H1 (cell line): ENCODE measurements at regions not wholly inside any gene's neighbourhood (a gene's known extent, or its start where the extent isn't known, plus 50 kb on each side); places are given as distances from the start of the nearest gene placed in this dataset.
"Not testable (repeated sequence)": the region's sequence is repeated elsewhere in the genome, so short reads cannot be mapped to it uniquely, and the experiment has no call there.

ENCODE experiments used
- CTCF ChIA-PET: fragments of 300-600 bp; sonication (Branson Sonifier 250); formaldehyde crosslinking; loops from one replicate; lab custom pipeline; 2021; ENCODE audit not compliant: partially characterized antibody; lab: Charles Lee
- POLR2A ChIA-PET: fragments of 300-600 bp; sonication (Branson Sonifier 250); formaldehyde crosslinking; loops from one replicate; lab custom pipeline; 2021; ENCODE audit warnings: inconsistent platforms; ENCODE audit not compliant: partially characterized antibody; lab: Charles Lee
- DNase-seq, 2 experiments: peaks; one replicate each; pipeline versions ENCODE4 v3.0.0 to v3.0.0-alpha.2; 2010 to 2022; ENCODE audit warnings: low spot score in 2 of 2, low read depth in 1 of 2, mixed read lengths in 1 of 2
- FAIRE-seq: peaks from 2 replicates; lab custom pipeline; 2011; peaks lifted over from hg19 to GRCh38; lab: Jason Lieb, UNC
- H2AFZ ChIP-seq: 2 replicates; pipeline ENCODE4 v1.8.1; 2012; ENCODE audit warnings: low read length, inconsistent platforms
- H2AK5ac ChIP-seq: 2 replicates; pipeline ENCODE4 v1.6.1; 2013; ENCODE audit warnings: low read depth, low read length
- H2BK120ac ChIP-seq: replicated peaks from 2 replicates; pipeline ENCODE3; 2013; ENCODE audit warnings: low read depth, low read length, inconsistent platforms
- H2BK12ac ChIP-seq: 2 replicates; pipeline ENCODE4 v1.6.1; 2013; ENCODE audit warnings: low read depth, low read length
- H2BK15ac ChIP-seq: 2 replicates; pipeline ENCODE4 v1.6.1; 2013; ENCODE audit warnings: low read length
- H2BK20ac ChIP-seq: 2 replicates; pipeline ENCODE4 v1.6.1; 2013; ENCODE audit warnings: low read length
- H2BK5ac ChIP-seq: 2 replicates; pipeline ENCODE4 v1.6.1; 2013; ENCODE audit warnings: low read depth, low read length
- H3K14ac ChIP-seq: 2 replicates; pipeline ENCODE4 v1.6.1; 2013; ENCODE audit warnings: inconsistent platforms; ENCODE audit not compliant: insufficient read length
- H3K18ac ChIP-seq: 2 replicates; pipeline ENCODE4 v1.6.1; 2013; ENCODE audit warnings: low read length; ENCODE audit errors: extremely low read depth
- H3K23ac ChIP-seq: 2 replicates; pipeline ENCODE4 v1.6.1; 2013; ENCODE audit warnings: inconsistent platforms; ENCODE audit not compliant: insufficient read length
- H3K23me2 ChIP-seq: 2 replicates; pipeline ENCODE4 v1.6.1; 2013; ENCODE audit warnings: low read depth, low read length
- H3K27ac ChIP-seq: 2 replicates; pipeline ENCODE4 v1.6.1; 2011; ENCODE audit warnings: low read depth, low read length, inconsistent platforms
- H3K27me3 ChIP-seq, 4 experiments: replicated peaks in 1 of 4; 1 replicate in 1 of 4; 2 replicates in 3 of 4; pipeline versions ENCODE4 v1.6.1 to v1.8.1; 2011 to 2013; ENCODE audit warnings: low read length in 3 of 4, mild to moderate bottlenecking in 3 of 4, inconsistent platforms in 2 of 4, mixed read lengths in 2 of 4, moderate library complexity in 1 of 4; ENCODE audit not compliant: control insufficient read depth in 3 of 4, insufficient read depth in 3 of 4; ENCODE audit errors: extremely low read depth in 1 of 4
- H3K36me3 ChIP-seq, 4 experiments: 2 replicates each; pipeline versions ENCODE4 v1.6.1 to v1.8.1; 2011 to 2013; ENCODE audit warnings: mild to moderate bottlenecking in 4 of 4, low read length in 3 of 4, moderate library complexity in 2 of 4, control low read depth in 1 of 4, inconsistent platforms in 1 of 4; ENCODE audit not compliant: insufficient read depth in 4 of 4, control insufficient read depth in 2 of 4
- H3K4ac ChIP-seq: replicated peaks from 2 replicates; pipeline ENCODE3; 2013; ENCODE audit warnings: low read length, low read depth, mixed read lengths, inconsistent platforms; ENCODE audit not compliant: insufficient read length
- H3K4me1 ChIP-seq, 4 experiments: replicated peaks in 1 of 4; 1 replicate in 1 of 4; 2 replicates in 3 of 4; pipeline versions ENCODE4 v1.6.1 to v1.8.1; 2011 to 2013; ENCODE audit warnings: low read length in 3 of 4, inconsistent platforms in 2 of 4, mixed read lengths in 1 of 4; ENCODE audit not compliant: insufficient read depth in 4 of 4, control insufficient read depth in 3 of 4
- H3K4me2 ChIP-seq, 2 experiments: 2 replicates each; pipeline versions ENCODE4 v1.6.1 to v1.8.1; 2011 to 2013; ENCODE audit warnings: low read depth in 2 of 2, low read length in 2 of 2, control low read depth in 1 of 2, inconsistent platforms in 1 of 2, mild to moderate bottlenecking in 1 of 2; ENCODE audit not compliant: insufficient read depth in 1 of 2
- H3K4me3 ChIP-seq, 4 experiments: fragments of 200-600, 300-600 bp in 1 of 4; sonication (generic), shearing (Covaris generic), sonication (Bioruptor Twin) in 1 of 4; 2 replicates each; pipeline versions ENCODE4 v1.5.1 to v1.8.1; 2011 to 2016; ENCODE audit warnings: low read length in 4 of 4, low read depth in 3 of 4, control low read depth in 2 of 4, inconsistent platforms in 2 of 4, mild to moderate bottlenecking in 2 of 4, mixed read lengths in 1 of 4, moderate library complexity in 1 of 4; ENCODE audit not compliant: insufficient read depth in 2 of 4; ENCODE audit errors: extremely low read depth in 1 of 4
- H3K56ac ChIP-seq: replicated peaks from 2 replicates; pipeline ENCODE3; 2013; ENCODE audit warnings: low read depth, mild to moderate bottlenecking, mixed read lengths, low read length, inconsistent platforms; ENCODE audit not compliant: insufficient read length
- H3K79me1 ChIP-seq: 2 replicates; pipeline ENCODE4 v1.6.1; 2013; ENCODE audit warnings: low read depth, low read length, control low read depth
- H3K79me2 ChIP-seq, 2 experiments: 2 replicates each; pipeline versions ENCODE4 v1.6.1 to v1.8.1; 2012 to 2013; ENCODE audit warnings: low read length in 2 of 2, mild to moderate bottlenecking in 2 of 2, inconsistent platforms in 1 of 2; ENCODE audit not compliant: insufficient read depth in 2 of 2, control insufficient read depth in 1 of 2
- H3K9ac ChIP-seq, 4 experiments: replicated peaks in 1 of 4; 1 replicate in 1 of 4; 2 replicates in 3 of 4; pipeline versions ENCODE4 v1.6.1 to v1.8.1; 2011 to 2013; ENCODE audit warnings: low read depth in 3 of 4, low read length in 3 of 4, control low read depth in 2 of 4, mild to moderate bottlenecking in 2 of 4, moderate library complexity in 2 of 4, inconsistent platforms in 1 of 4; ENCODE audit errors: extremely low read depth in 1 of 4
- H3K9me3 ChIP-seq, 2 experiments: 2 replicates each; pipeline versions ENCODE4 v1.6.1 to v1.8.1; 2012 to 2013; ENCODE audit warnings: mild to moderate bottlenecking in 2 of 2, moderate library complexity in 2 of 2, control low read depth in 1 of 2, inconsistent platforms in 1 of 2, low read depth in 1 of 2, low read length in 1 of 2, mixed read lengths in 1 of 2; ENCODE audit not compliant: insufficient read depth in 2 of 2
- H4K20me1 ChIP-seq, 2 experiments: replicated peaks in 1 of 2; 2 replicates each; pipeline versions ENCODE3 to v1.8.1; 2011 to 2013; ENCODE audit warnings: inconsistent platforms in 2 of 2, low read length in 2 of 2, mild to moderate bottlenecking in 1 of 2; ENCODE audit not compliant: insufficient read depth in 2 of 2, control insufficient read depth in 1 of 2
- H4K5ac ChIP-seq: 2 replicates; pipeline ENCODE4 v1.6.1; 2013; ENCODE audit warnings: low read length, low read depth, mixed read lengths, inconsistent platforms; ENCODE audit not compliant: insufficient read length
- H4K8ac ChIP-seq: 2 replicates; pipeline ENCODE4 v1.8.0; 2013; ENCODE audit warnings: mild to moderate bottlenecking, moderate library complexity, low read length, inconsistent platforms; ENCODE audit not compliant: insufficient read depth; ENCODE audit errors: extremely low read depth
- H4K91ac ChIP-seq: replicated peaks from 2 replicates; pipeline ENCODE3; 2013; ENCODE audit warnings: low read length, mixed read lengths, inconsistent platforms; ENCODE audit not compliant: insufficient read length
- WGBS, 2 experiments: shearing (Covaris generic) in 1 of 2; methylation state at CpG; one replicate each; pipeline versions ENCODE4 v1.1.6 to v1.1.7; 2013 to 2015; ENCODE audit warnings: low lambda C conversion rate in 2 of 2, mixed read lengths in 2 of 2, inconsistent platforms in 1 of 2, low coverage in 1 of 2, missing lambda C conversion rate in 1 of 2; ENCODE audit not compliant: insufficient replicate concordance in 2 of 2, insufficient coverage in 1 of 2, insufficient read length in 1 of 2; ENCODE audit errors: extremely low coverage in 1 of 2, missing lambda C conversion rate in 1 of 2; 5-methylcytosine and 5-hydroxymethylcytosine counted together

DNA sequence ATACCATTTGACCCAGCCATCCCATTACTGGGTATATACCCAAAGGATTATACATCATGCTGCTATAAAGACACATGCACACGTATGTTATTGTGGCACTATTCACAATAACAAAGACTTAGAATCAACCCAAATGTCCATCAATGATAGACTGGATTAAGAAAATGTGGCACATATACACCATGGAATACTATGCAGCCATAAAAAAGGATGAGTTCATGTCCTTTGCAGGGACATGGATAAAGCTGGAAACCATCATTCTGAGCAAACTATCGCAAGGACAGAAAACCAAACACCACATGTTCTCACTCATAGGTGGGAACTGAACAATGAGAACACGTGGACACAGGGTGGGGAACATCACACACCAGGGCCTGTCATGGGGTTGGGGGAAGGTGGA is 237.6 kb upstream of the KRR1 start:
- H2BK120ac ChIP-seq, H3K56ac ChIP-seq, H4K8ac ChIP-seq, H3K4me3 ChIP-seq, H3K27me3 ChIP-seq, H2BK20ac ChIP-seq, DNase-seq, CTCF ChIA-PET, H3K23me2 ChIP-seq, POLR2A ChIA-PET, H2BK12ac ChIP-seq, H2AK5ac ChIP-seq, FAIRE-seq, H3K79me2 ChIP-seq, H3K4me1 ChIP-seq, H3K14ac ChIP-seq, H2AFZ ChIP-seq, H3K4me2 ChIP-seq, H4K5ac ChIP-seq, H2BK5ac ChIP-seq, H3K79me1 ChIP-seq, H4K91ac ChIP-seq, H3K9ac ChIP-seq, H3K36me3 ChIP-seq, H2BK15ac ChIP-seq, H4K20me1 ChIP-seq, H3K23ac ChIP-seq, H3K27ac ChIP-seq, H3K9me3 ChIP-seq, H3K4ac ChIP-seq, H3K18ac ChIP-seq: not testable (repeated sequence)
- WGBS, 2 experiments, result 92% methylated on average over 3 of the region's 3 CpGs; no CpG with 5 or more reads in 1 of the 2 experiments
